H1 (cell line): ENCODE measurements at regions not wholly inside any gene's neighbourhood (a gene's known extent, or its start where the extent isn't known, plus 50 kb on each side); places are given as distances from the start of the nearest gene placed in this dataset.
"Not testable (repeated sequence)": the region's sequence is repeated elsewhere in the genome, so short reads cannot be mapped to it uniquely, and the experiment has no call there.

Source experiments
- CTCF ChIA-PET: fragments of 300-600 bp; sonication (Branson Sonifier 250); formaldehyde crosslinking; loops from one replicate; lab custom pipeline; 2021; ENCODE audit not compliant: partially characterized antibody; lab: Charles Lee
- POLR2A ChIA-PET: fragments of 300-600 bp; sonication (Branson Sonifier 250); formaldehyde crosslinking; loops from one replicate; lab custom pipeline; 2021; ENCODE audit warnings: inconsistent platforms; ENCODE audit not compliant: partially characterized antibody; lab: Charles Lee
- DNase-seq, 2 experiments: peaks; one replicate each; pipeline versions ENCODE4 v3.0.0 to v3.0.0-alpha.2; 2010 to 2022; ENCODE audit warnings: low spot score in 2 of 2, low read depth in 1 of 2, mixed read lengths in 1 of 2
- FAIRE-seq: peaks from 2 replicates; lab custom pipeline; 2011; peaks lifted over from hg19 to GRCh38; lab: Jason Lieb, UNC
- H2AFZ ChIP-seq: 2 replicates; pipeline ENCODE4 v1.8.1; 2012; ENCODE audit warnings: low read length, inconsistent platforms
- H2AK5ac ChIP-seq: 2 replicates; pipeline ENCODE4 v1.6.1; 2013; ENCODE audit warnings: low read depth, low read length
- H2BK120ac ChIP-seq: replicated peaks from 2 replicates; pipeline ENCODE3; 2013; ENCODE audit warnings: low read depth, low read length, inconsistent platforms
- H2BK12ac ChIP-seq: 2 replicates; pipeline ENCODE4 v1.6.1; 2013; ENCODE audit warnings: low read depth, low read length
- H2BK15ac ChIP-seq: 2 replicates; pipeline ENCODE4 v1.6.1; 2013; ENCODE audit warnings: low read length
- H2BK20ac ChIP-seq: 2 replicates; pipeline ENCODE4 v1.6.1; 2013; ENCODE audit warnings: low read length
- H2BK5ac ChIP-seq: 2 replicates; pipeline ENCODE4 v1.6.1; 2013; ENCODE audit warnings: low read depth, low read length
- H3K14ac ChIP-seq: 2 replicates; pipeline ENCODE4 v1.6.1; 2013; ENCODE audit warnings: inconsistent platforms; ENCODE audit not compliant: insufficient read length
- H3K18ac ChIP-seq: 2 replicates; pipeline ENCODE4 v1.6.1; 2013; ENCODE audit warnings: low read length; ENCODE audit errors: extremely low read depth
- H3K23ac ChIP-seq: 2 replicates; pipeline ENCODE4 v1.6.1; 2013; ENCODE audit warnings: inconsistent platforms; ENCODE audit not compliant: insufficient read length
- H3K23me2 ChIP-seq: 2 replicates; pipeline ENCODE4 v1.6.1; 2013; ENCODE audit warnings: low read depth, low read length
- H3K27ac ChIP-seq: 2 replicates; pipeline ENCODE4 v1.6.1; 2011; ENCODE audit warnings: low read depth, low read length, inconsistent platforms
- H3K27me3 ChIP-seq, 4 experiments: replicated peaks in 1 of 4; 1 replicate in 1 of 4; 2 replicates in 3 of 4; pipeline versions ENCODE4 v1.6.1 to v1.8.1; 2011 to 2013; ENCODE audit warnings: low read length in 3 of 4, mild to moderate bottlenecking in 3 of 4, inconsistent platforms in 2 of 4, mixed read lengths in 2 of 4, moderate library complexity in 1 of 4; ENCODE audit not compliant: control insufficient read depth in 3 of 4, insufficient read depth in 3 of 4; ENCODE audit errors: extremely low read depth in 1 of 4
- H3K36me3 ChIP-seq, 4 experiments: 2 replicates each; pipeline versions ENCODE4 v1.6.1 to v1.8.1; 2011 to 2013; ENCODE audit warnings: mild to moderate bottlenecking in 4 of 4, low read length in 3 of 4, moderate library complexity in 2 of 4, control low read depth in 1 of 4, inconsistent platforms in 1 of 4; ENCODE audit not compliant: insufficient read depth in 4 of 4, control insufficient read depth in 2 of 4
- H3K4ac ChIP-seq: replicated peaks from 2 replicates; pipeline ENCODE3; 2013; ENCODE audit warnings: low read length, low read depth, mixed read lengths, inconsistent platforms; ENCODE audit not compliant: insufficient read length
- H3K4me1 ChIP-seq, 4 experiments: replicated peaks in 1 of 4; 1 replicate in 1 of 4; 2 replicates in 3 of 4; pipeline versions ENCODE4 v1.6.1 to v1.8.1; 2011 to 2013; ENCODE audit warnings: low read length in 3 of 4, inconsistent platforms in 2 of 4, mixed read lengths in 1 of 4; ENCODE audit not compliant: insufficient read depth in 4 of 4, control insufficient read depth in 3 of 4
- H3K4me2 ChIP-seq, 2 experiments: 2 replicates each; pipeline versions ENCODE4 v1.6.1 to v1.8.1; 2011 to 2013; ENCODE audit warnings: low read depth in 2 of 2, low read length in 2 of 2, control low read depth in 1 of 2, inconsistent platforms in 1 of 2, mild to moderate bottlenecking in 1 of 2; ENCODE audit not compliant: insufficient read depth in 1 of 2
- H3K4me3 ChIP-seq, 4 experiments: fragments of 200-600, 300-600 bp in 1 of 4; sonication (generic), shearing (Covaris generic), sonication (Bioruptor Twin) in 1 of 4; 2 replicates each; pipeline versions ENCODE4 v1.5.1 to v1.8.1; 2011 to 2016; ENCODE audit warnings: low read length in 4 of 4, low read depth in 3 of 4, control low read depth in 2 of 4, inconsistent platforms in 2 of 4, mild to moderate bottlenecking in 2 of 4, mixed read lengths in 1 of 4, moderate library complexity in 1 of 4; ENCODE audit not compliant: insufficient read depth in 2 of 4; ENCODE audit errors: extremely low read depth in 1 of 4
- H3K56ac ChIP-seq: replicated peaks from 2 replicates; pipeline ENCODE3; 2013; ENCODE audit warnings: low read depth, mild to moderate bottlenecking, mixed read lengths, low read length, inconsistent platforms; ENCODE audit not compliant: insufficient read length
- H3K79me1 ChIP-seq: 2 replicates; pipeline ENCODE4 v1.6.1; 2013; ENCODE audit warnings: low read depth, low read length, control low read depth
- H3K79me2 ChIP-seq, 2 experiments: 2 replicates each; pipeline versions ENCODE4 v1.6.1 to v1.8.1; 2012 to 2013; ENCODE audit warnings: low read length in 2 of 2, mild to moderate bottlenecking in 2 of 2, inconsistent platforms in 1 of 2; ENCODE audit not compliant: insufficient read depth in 2 of 2, control insufficient read depth in 1 of 2
- H3K9ac ChIP-seq, 4 experiments: replicated peaks in 1 of 4; 1 replicate in 1 of 4; 2 replicates in 3 of 4; pipeline versions ENCODE4 v1.6.1 to v1.8.1; 2011 to 2013; ENCODE audit warnings: low read depth in 3 of 4, low read length in 3 of 4, control low read depth in 2 of 4, mild to moderate bottlenecking in 2 of 4, moderate library complexity in 2 of 4, inconsistent platforms in 1 of 4; ENCODE audit errors: extremely low read depth in 1 of 4
- H3K9me3 ChIP-seq, 2 experiments: 2 replicates each; pipeline versions ENCODE4 v1.6.1 to v1.8.1; 2012 to 2013; ENCODE audit warnings: mild to moderate bottlenecking in 2 of 2, moderate library complexity in 2 of 2, control low read depth in 1 of 2, inconsistent platforms in 1 of 2, low read depth in 1 of 2, low read length in 1 of 2, mixed read lengths in 1 of 2; ENCODE audit not compliant: insufficient read depth in 2 of 2
- H4K20me1 ChIP-seq, 2 experiments: replicated peaks in 1 of 2; 2 replicates each; pipeline versions ENCODE3 to v1.8.1; 2011 to 2013; ENCODE audit warnings: inconsistent platforms in 2 of 2, low read length in 2 of 2, mild to moderate bottlenecking in 1 of 2; ENCODE audit not compliant: insufficient read depth in 2 of 2, control insufficient read depth in 1 of 2
- H4K5ac ChIP-seq: 2 replicates; pipeline ENCODE4 v1.6.1; 2013; ENCODE audit warnings: low read length, low read depth, mixed read lengths, inconsistent platforms; ENCODE audit not compliant: insufficient read length
- H4K8ac ChIP-seq: 2 replicates; pipeline ENCODE4 v1.8.0; 2013; ENCODE audit warnings: mild to moderate bottlenecking, moderate library complexity, low read length, inconsistent platforms; ENCODE audit not compliant: insufficient read depth; ENCODE audit errors: extremely low read depth
- H4K91ac ChIP-seq: replicated peaks from 2 replicates; pipeline ENCODE3; 2013; ENCODE audit warnings: low read length, mixed read lengths, inconsistent platforms; ENCODE audit not compliant: insufficient read length
- SP1 ChIP-seq: IDR thresholded peaks from 2 replicates; pipeline ENCODE4 v1.6.1; 2011; ENCODE audit warnings: low read depth, low read length
- WGBS, 2 experiments: shearing (Covaris generic) in 1 of 2; methylation state at CpG; one replicate each; pipeline versions ENCODE4 v1.1.6 to v1.1.7; 2013 to 2015; ENCODE audit warnings: low lambda C conversion rate in 2 of 2, mixed read lengths in 2 of 2, inconsistent platforms in 1 of 2, low coverage in 1 of 2, missing lambda C conversion rate in 1 of 2; ENCODE audit not compliant: insufficient replicate concordance in 2 of 2, insufficient coverage in 1 of 2, insufficient read length in 1 of 2; ENCODE audit errors: extremely low coverage in 1 of 2, missing lambda C conversion rate in 1 of 2; 5-methylcytosine and 5-hydroxymethylcytosine counted together

DNA sequence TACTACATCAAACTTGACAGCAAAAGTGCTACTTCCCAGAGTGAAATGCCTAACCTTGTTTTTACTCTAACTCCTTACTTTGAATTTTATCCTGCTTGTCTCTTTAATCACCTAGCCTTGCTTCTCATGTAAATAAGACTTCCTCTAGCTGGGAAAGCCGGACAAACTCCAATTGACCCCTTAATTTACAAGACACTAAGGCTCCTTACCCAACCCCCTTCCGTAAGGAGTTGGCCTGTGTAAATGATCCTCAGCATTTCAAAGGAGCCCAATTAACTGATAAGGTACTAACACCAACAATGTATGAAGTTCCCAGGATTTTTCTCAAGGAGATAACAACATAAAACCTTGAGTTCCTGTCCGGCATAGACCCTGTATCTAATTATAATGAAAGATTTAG is 1728.4 kb downstream of the BRINP3 start:
- H3K14ac ChIP-seq, FAIRE-seq, H3K23ac ChIP-seq, H3K4me2 ChIP-seq, H2BK20ac ChIP-seq, H2BK120ac ChIP-seq, DNase-seq, H3K18ac ChIP-seq, H2AK5ac ChIP-seq, H3K56ac ChIP-seq, POLR2A ChIA-PET, H3K27me3 ChIP-seq, H3K79me1 ChIP-seq, H4K8ac ChIP-seq, H3K23me2 ChIP-seq, H2BK5ac ChIP-seq, H4K91ac ChIP-seq, H3K27ac ChIP-seq, H2BK15ac ChIP-seq, H3K4ac ChIP-seq, H3K9ac ChIP-seq, H4K20me1 ChIP-seq, H3K36me3 ChIP-seq, H4K5ac ChIP-seq, H2AFZ ChIP-seq, H3K4me1 ChIP-seq, H3K79me2 ChIP-seq, H2BK12ac ChIP-seq: not testable (repeated sequence)
- Histone ChIP-seq H3K9me3 (peaks cover 20 to 22% of the 10 kb centered on the region in 2 experiments), H3K4me3 (peak overlapping the region in 1 of 4 experiments; percentile 27; a peak in 1 of 8 replicates)
- CTCF ChIA-PET = interaction anchor here (0.8 kb wide), 1 partner anchor 9 kb away, joined by 3 read pairs; no protein-coding TSS in a partner anchor
- 45% methylated on average over 3 of the region's 3 CpGs; no CpG with 5 or more reads in 1 of the 2 experiments for WGBS, 2 experiments
- TF ChIP-seq SP1 = 0 out of 2 replicates have a peak, but pooled peaks have one; percentile 45

GRCh38 chr1:188752027-188752426 is 1725.6 kb downstream of the BRINP3 start:
- POLR2A ChIA-PET, H3K36me3 ChIP-seq, H3K18ac ChIP-seq, H3K56ac ChIP-seq, CTCF ChIA-PET, H3K14ac ChIP-seq, H3K4ac ChIP-seq, H2BK20ac ChIP-seq, H2BK12ac ChIP-seq, H4K5ac ChIP-seq, H3K4me3 ChIP-seq, H2AK5ac ChIP-seq, H4K20me1 ChIP-seq, H3K27me3 ChIP-seq, H2AFZ ChIP-seq, H4K8ac ChIP-seq, H4K91ac ChIP-seq, H3K4me1 ChIP-seq, H3K79me2 ChIP-seq, H3K23me2 ChIP-seq, H3K9ac ChIP-seq, H2BK120ac ChIP-seq, H2BK15ac ChIP-seq, H3K27ac ChIP-seq, H3K79me1 ChIP-seq, FAIRE-seq, DNase-seq, H3K4me2 ChIP-seq, H3K23ac ChIP-seq, H2BK5ac ChIP-seq: not testable (repeated sequence)
- H3K9me3 ChIP-seq = peaks cover 20 to 22% of the 10 kb centered on the region in 2 experiments
- WGBS, 2 experiments = 50% methylated on average over 1 of the region's 3 CpGs; no CpG with 5 or more reads in 1 of the 2 experiments
